ENCODE measurements at regions not wholly inside any gene's neighbourhood (a gene's known extent, or its start where the extent isn't known, plus 50 kb on each side); places are given as distances from the start of the nearest gene placed in this dataset.

DNA sequence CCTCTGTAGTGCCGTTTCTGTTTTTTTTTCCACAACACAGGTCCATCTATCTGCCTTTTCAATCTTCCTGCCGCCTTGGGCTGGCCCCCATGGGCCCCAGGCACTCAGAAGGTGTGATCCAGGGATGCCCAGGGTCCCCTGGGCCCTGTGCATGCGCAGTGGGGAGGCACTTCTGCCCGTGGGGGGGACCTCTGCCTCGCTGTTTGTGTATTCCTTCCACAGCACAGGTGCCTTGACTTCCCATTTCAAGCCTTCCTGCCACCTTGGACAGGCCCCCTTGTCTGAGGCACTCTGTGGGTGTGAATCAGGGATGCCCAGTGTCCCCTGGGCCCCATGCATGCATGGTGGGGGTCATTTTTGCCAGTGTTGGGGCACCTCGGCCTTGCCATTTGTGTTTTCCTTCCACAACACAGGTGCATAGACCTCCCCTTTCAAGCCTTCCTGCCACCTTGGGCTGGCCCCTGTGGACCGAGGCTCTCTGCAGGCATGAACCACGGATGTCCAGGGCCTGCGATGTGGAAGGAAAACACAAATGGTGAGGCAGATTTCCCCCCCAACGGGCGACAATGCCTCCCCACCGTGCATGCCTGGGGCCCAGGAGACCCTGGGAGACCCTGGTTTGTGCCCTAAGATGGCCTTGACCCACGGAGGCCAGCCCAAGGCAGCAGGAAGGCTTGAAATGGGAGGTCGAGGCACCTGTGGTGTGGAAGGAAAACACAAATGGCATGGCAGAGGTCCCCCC, 366.5 kb downstream of the ALG10 start:
- Histone ChIP-seq H3K27me3 (ENCODE audit: insufficient read depth, low read length, poor library complexity, severe bottlenecking) (no peaks in the 10 kb centered on the region), H2AFZ (ENCODE audit: low read length) (no peak overlapping the region), H3K4me3 (ENCODE audit: low read length, poor library complexity, severe bottlenecking) (no peak overlapping the region), H3K9me3 (ENCODE audit: insufficient read depth, low read depth, low read length) (peaks cover 16% of the 10 kb centered on the region; the same call in 1 of the 2 replicates), H3K79me2 (ENCODE audit: insufficient read depth, low read length) (no peaks in the 10 kb centered on the region), H4K20me1 (ENCODE audit: insufficient read depth, low read length, poor library complexity, severe bottlenecking) (no peaks in the 10 kb centered on the region), H3K36me3 (ENCODE audit: insufficient read depth, low read length) (no peaks in the 10 kb centered on the region), H3K9ac (ENCODE audit: low read depth, low read length, poor library complexity, severe bottlenecking) (no peak overlapping the region), H3K4me2 (ENCODE audit: low read depth, low read length, poor library complexity, severe bottlenecking) (no peak overlapping the region), H3K9me2 (replicated peaks; ENCODE audit: low read depth, low read length) (no peaks in the 10 kb centered on the region), H3F3A (ENCODE audit: low read depth) (no peaks in the 10 kb centered on the region), H3K4me1 (ENCODE audit: insufficient read depth, low read length, poor library complexity, severe bottlenecking) (no peaks in the 10 kb centered on the region)
- TF ChIP-seq, protein P1, sequence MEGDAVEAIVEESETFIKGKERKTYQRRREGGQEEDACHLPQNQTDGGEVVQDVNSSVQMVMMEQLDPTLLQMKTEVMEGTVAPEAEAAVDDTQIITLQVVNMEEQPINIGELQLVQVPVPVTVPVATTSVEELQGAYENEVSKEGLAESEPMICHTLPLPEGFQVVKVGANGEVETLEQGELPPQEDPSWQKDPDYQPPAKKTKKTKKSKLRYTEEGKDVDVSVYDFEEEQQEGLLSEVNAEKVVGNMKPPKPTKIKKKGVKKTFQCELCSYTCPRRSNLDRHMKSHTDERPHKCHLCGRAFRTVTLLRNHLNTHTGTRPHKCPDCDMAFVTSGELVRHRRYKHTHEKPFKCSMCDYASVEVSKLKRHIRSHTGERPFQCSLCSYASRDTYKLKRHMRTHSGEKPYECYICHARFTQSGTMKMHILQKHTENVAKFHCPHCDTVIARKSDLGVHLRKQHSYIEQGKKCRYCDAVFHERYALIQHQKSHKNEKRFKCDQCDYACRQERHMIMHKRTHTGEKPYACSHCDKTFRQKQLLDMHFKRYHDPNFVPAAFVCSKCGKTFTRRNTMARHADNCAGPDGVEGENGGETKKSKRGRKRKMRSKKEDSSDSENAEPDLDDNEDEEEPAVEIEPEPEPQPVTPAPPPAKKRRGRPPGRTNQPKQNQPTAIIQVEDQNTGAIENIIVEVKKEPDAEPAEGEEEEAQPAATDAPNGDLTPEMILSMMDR (conservative IDR thresholded peaks at IDR 0.05; ENCODE audit: low read length): no peak
- no peak for TF ChIP-seq EZH2phosphoT487 (IDR thresholded peaks at IDR 0.05; ENCODE audit: borderline replicate concordance)

DNA sequence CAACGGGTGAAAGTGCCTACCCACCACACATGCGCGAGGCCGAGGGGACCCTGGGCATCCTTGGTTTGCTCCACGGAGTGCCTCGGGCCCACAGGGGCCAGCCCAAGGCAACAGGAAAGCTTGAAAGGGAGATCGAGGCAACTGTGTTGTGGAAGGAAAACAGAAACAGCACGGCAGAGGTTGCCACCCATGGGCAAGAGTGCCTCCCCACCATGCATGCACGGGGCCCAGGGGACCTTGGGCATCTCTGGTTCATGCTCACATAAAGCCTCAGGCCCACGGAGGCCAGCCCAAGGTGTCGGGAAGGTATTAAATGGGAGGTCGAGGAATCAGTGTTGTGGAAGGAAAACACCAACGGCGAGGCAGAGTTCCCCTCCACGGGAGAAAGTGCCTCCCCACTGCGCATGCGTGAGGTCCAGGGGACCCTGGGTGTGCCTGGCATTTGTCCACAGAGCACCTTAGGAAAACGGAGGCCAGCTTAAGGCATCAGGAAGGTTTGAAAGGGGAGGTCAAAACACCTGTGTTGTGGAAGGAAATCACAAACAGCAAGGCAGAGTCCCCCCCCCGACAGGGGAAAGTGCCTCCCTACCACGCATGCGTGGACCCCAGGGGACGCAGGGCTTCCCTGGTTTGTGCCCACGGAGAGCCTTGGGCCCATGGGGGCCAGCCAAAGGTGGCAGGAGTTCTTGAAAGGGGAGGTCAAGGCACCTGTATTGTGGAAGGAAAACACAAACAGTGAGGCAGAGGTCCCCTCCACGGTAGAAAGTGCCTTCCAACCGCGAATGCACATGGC, 367.3 kb downstream of the ALG10 start:
- no peaks in the 10 kb centered on the region for H3K9me2 ChIP-seq (replicated peaks; ENCODE audit: low read depth, low read length)
- H3K4me3 ChIP-seq (ENCODE audit: low read length, poor library complexity, severe bottlenecking): no peak overlapping the region
- H3K36me3 ChIP-seq (ENCODE audit: insufficient read depth, low read length): no peaks in the 10 kb centered on the region
- H3K9ac ChIP-seq (ENCODE audit: low read depth, low read length, poor library complexity, severe bottlenecking): no peak overlapping the region
- no peaks in the 10 kb centered on the region for H3K4me1 ChIP-seq (ENCODE audit: insufficient read depth, low read length, poor library complexity, severe bottlenecking)
- H3K9me3 ChIP-seq (ENCODE audit: insufficient read depth, low read depth, low read length): peaks cover 11% of the 10 kb centered on the region; the same call in 1 of the 2 replicates
- H3K79me2 ChIP-seq (ENCODE audit: insufficient read depth, low read length): no peaks in the 10 kb centered on the region
- H3F3A ChIP-seq (ENCODE audit: low read depth): no peaks in the 10 kb centered on the region
- no peak overlapping the region for H3K4me2 ChIP-seq (ENCODE audit: low read depth, low read length, poor library complexity, severe bottlenecking)
- H4K20me1 ChIP-seq (ENCODE audit: insufficient read depth, low read length, poor library complexity, severe bottlenecking): no peaks in the 10 kb centered on the region
- H2AFZ ChIP-seq (ENCODE audit: low read length): no peak overlapping the region
- no peaks in the 10 kb centered on the region for H3K27me3 ChIP-seq (ENCODE audit: insufficient read depth, low read length, poor library complexity, severe bottlenecking)
- no peak for TF ChIP-seq EZH2phosphoT487 (IDR thresholded peaks at IDR 0.05; ENCODE audit: borderline replicate concordance)
- TF ChIP-seq, protein P1 (conservative IDR thresholded peaks at IDR 0.05; ENCODE audit: low read length): no peak

GRCh38 chr12:34390171-34390841, 368.0 kb downstream of the ALG10 start:
- H3K4me3 ChIP-seq (ENCODE audit: low read length, poor library complexity, severe bottlenecking): no peak overlapping the region
- peaks cover 15% of the 10 kb centered on the region; the same call in 1 of the 2 replicates for H3K9me3 ChIP-seq (ENCODE audit: insufficient read depth, low read depth, low read length)
- no peaks in the 10 kb centered on the region for H3F3A ChIP-seq (ENCODE audit: low read depth)
- no peak overlapping the region for H3K4me2 ChIP-seq (ENCODE audit: low read depth, low read length, poor library complexity, severe bottlenecking)
- H2AFZ ChIP-seq (ENCODE audit: low read length): no peak overlapping the region
- H3K9me2 ChIP-seq (replicated peaks; ENCODE audit: low read depth, low read length): no peaks in the 10 kb centered on the region
- no peaks in the 10 kb centered on the region for H3K27me3 ChIP-seq (ENCODE audit: insufficient read depth, low read length, poor library complexity, severe bottlenecking)
- no peaks in the 10 kb centered on the region for H3K4me1 ChIP-seq (ENCODE audit: insufficient read depth, low read length, poor library complexity, severe bottlenecking)
- H3K9ac ChIP-seq (ENCODE audit: low read depth, low read length, poor library complexity, severe bottlenecking): no peak overlapping the region
- H4K20me1 ChIP-seq (ENCODE audit: insufficient read depth, low read length, poor library complexity, severe bottlenecking): no peaks in the 10 kb centered on the region
- TF ChIP-seq EZH2phosphoT487 (IDR thresholded peaks at IDR 0.05; ENCODE audit: borderline replicate concordance): no peak
- TF ChIP-seq, protein P1 (conservative IDR thresholded peaks at IDR 0.05; ENCODE audit: low read length): no peak
- H3K36me3 ChIP-seq (ENCODE audit: insufficient read depth, low read length): no peaks in the 10 kb centered on the region
- H3K79me2 ChIP-seq (ENCODE audit: insufficient read depth, low read length): no peaks in the 10 kb centered on the region

Data from Loucy (cell line).